SJCRH30 (cell line): ENCODE measurements at regions not wholly inside any gene's neighbourhood (a gene's known extent, or its start where the extent isn't known, plus 50 kb on each side); places are given as distances from the start of the nearest gene placed in this dataset.

Source experiments
- DNase-seq, 2 experiments: peaks; one replicate each; pipeline ENCODE4 v3.0.0-alpha.2; 2015 to 2020
- H3K27ac ChIP-seq: fragments of 250-450 bp; sonication (Bioruptor Pico); 2 replicates; pipeline ENCODE4 v1.5.1; 2020; ENCODE audit warnings: mild to moderate bottlenecking, moderate library complexity
- H3K27me3 ChIP-seq: fragments of 250-450 bp; sonication (Bioruptor Pico); 2 replicates; pipeline ENCODE4 v1.5.1; 2020; ENCODE audit warnings: mild to moderate bottlenecking, moderate library complexity
- H3K36me3 ChIP-seq: fragments of 250-450 bp; sonication (Bioruptor Pico); 2 replicates; pipeline ENCODE4 v1.5.1; 2020; ENCODE audit warnings: mild to moderate bottlenecking, moderate library complexity
- H3K4me1 ChIP-seq: fragments of 250-450 bp; sonication (Bioruptor Pico); 2 replicates; pipeline ENCODE4 v1.5.1; 2020; ENCODE audit warnings: mild to moderate bottlenecking, moderate library complexity
- H3K4me3 ChIP-seq: fragments of 250-450 bp; sonication (Bioruptor Pico); 2 replicates; pipeline ENCODE4 v1.5.1; 2020; ENCODE audit warnings: mild to moderate bottlenecking, moderate library complexity
- H3K9me3 ChIP-seq: fragments of 250-450 bp; sonication (Bioruptor Pico); replicated peaks from 2 replicates; pipeline ENCODE4 v1.5.1; 2020; ENCODE audit warnings: mild to moderate bottlenecking, moderate library complexity

GRCh38 chr16:65998443-65998842, 368.0 kb upstream of the CDH5 start:
- H3K4me3 ChIP-seq = no peak overlapping the region
- H3K27ac ChIP-seq = no peak overlapping the region
- H3K36me3 ChIP-seq = no peaks in the 10 kb centered on the region
- H3K9me3 ChIP-seq = peaks cover 5% of the 10 kb centered on the region; the same call in 1 of the 2 replicates
- peaks cover 29% of the 10 kb centered on the region for H3K4me1 ChIP-seq
- peak; percentile 61 to 63 for DNase-seq
- no peaks in the 10 kb centered on the region for H3K27me3 ChIP-seq

GRCh38 chr16:65994291-65994690, 372.2 kb upstream of the CDH5 start:
- H3K4me1 ChIP-seq = peaks cover 20% of the 10 kb centered on the region
- DNase-seq = peak; percentile 72 to 84
- no peaks in the 10 kb centered on the region for H3K36me3 ChIP-seq
- H3K9me3 ChIP-seq = peaks cover 5% of the 10 kb centered on the region; the same call in 1 of the 2 replicates
- no peaks in the 10 kb centered on the region for H3K27me3 ChIP-seq
- H3K4me3 ChIP-seq = no peak overlapping the region
- no peak overlapping the region for H3K27ac ChIP-seq

GRCh38 chr16:65991149-65991701, 375.3 kb upstream of the CDH5 start:
- Histone ChIP-seq H3K4me1 (peaks cover 16% of the 10 kb centered on the region), H3K27ac (no peak overlapping the region), H3K4me3 (no peak overlapping the region), H3K36me3 (no peaks in the 10 kb centered on the region), H3K9me3 (peaks cover 4% of the 10 kb centered on the region; the same call in 1 of the 2 replicates), H3K27me3 (no peaks in the 10 kb centered on the region)
- DNase-seq = peak in 1 of 2 experiments; percentile 34

GRCh38 chr16:65989861-65990604, 376.5 kb upstream of the CDH5 start:
- 0 out of 2 replicates have a peak, but pooled peaks cover 1% of the 10 kb centered on the region for H3K9me3 ChIP-seq
- H3K4me1 ChIP-seq = peaks cover 15% of the 10 kb centered on the region
- no peak overlapping the region for H3K27ac ChIP-seq
- DNase-seq = no peak
- no peaks in the 10 kb centered on the region for H3K27me3 ChIP-seq
- no peaks in the 10 kb centered on the region for H3K36me3 ChIP-seq
- no peak overlapping the region for H3K4me3 ChIP-seq

- 0 out of 2 replicates have a peak, but pooled peaks cover 3% of the 10 kb centered on the region for H3K9me3 ChIP-seq
- 0 out of 2 replicates have a peak, but pooled peaks cover 4% of the 10 kb centered on the region for H3K4me1 ChIP-seq
Observed at GRCh38 chr16:65988024-65988595, 378.4 kb upstream of the CDH5 start.

GRCh38 chr16:65984296-65984695, 382.2 kb upstream of the CDH5 start:
- 0 out of 2 replicates have a peak, but pooled peaks cover 3% of the 10 kb centered on the region for H3K9me3 ChIP-seq
- H3K36me3 ChIP-seq = no peaks in the 10 kb centered on the region
- H3K27me3 ChIP-seq = no peaks in the 10 kb centered on the region
- no peak for DNase-seq
- no peak overlapping the region for H3K27ac ChIP-seq
- no peak overlapping the region for H3K4me3 ChIP-seq
- H3K4me1 ChIP-seq = 0 out of 2 replicates have a peak, but pooled peaks cover 4% of the 10 kb centered on the region

More at GRCh38 chr16:65988024-65988595, 378.4 kb upstream of the CDH5 start:
- Histone ChIP-seq H3K4me3 (no peak overlapping the region), H3K27ac (no peak overlapping the region), H3K27me3 (no peaks in the 10 kb centered on the region), H3K36me3 (no peaks in the 10 kb centered on the region)
- DNase-seq = peak; percentile 24 to 60

GRCh38 chr16:65981057-65981456, 385.4 kb upstream of the CDH5 start:
- H3K9me3 ChIP-seq = 0 out of 2 replicates have a peak, but pooled peaks cover 7% of the 10 kb centered on the region
- DNase-seq = no peak
- no peaks in the 10 kb centered on the region for H3K36me3 ChIP-seq
- H3K4me1 ChIP-seq = 0 out of 2 replicates have a peak, but pooled peaks cover 4% of the 10 kb centered on the region
- H3K4me3 ChIP-seq = no peak overlapping the region
- H3K27me3 ChIP-seq = no peaks in the 10 kb centered on the region
- H3K27ac ChIP-seq = no peak overlapping the region

GRCh38 chr16:65975049-65975708, 391.3 kb upstream of the CDH5 start:
- Histone ChIP-seq H3K27me3 (no peaks in the 10 kb centered on the region), H3K9me3 (peaks cover 17% of the 10 kb centered on the region), H3K27ac (no peak overlapping the region), H3K4me1 (peaks cover 5% of the 10 kb centered on the region; the same call in 1 of the 2 replicates), H3K4me3 (no peak overlapping the region), H3K36me3 (no peaks in the 10 kb centered on the region)
- DNase-seq = peak in 1 of 2 experiments; percentile 38

- DNase-seq = no peak
- Histone ChIP-seq H3K9me3 (peaks cover 9% of the 10 kb centered on the region), H3K4me1 (0 out of 2 replicates have a peak, but pooled peaks cover 9% of the 10 kb centered on the region), H3K27ac (no peak overlapping the region), H3K4me3 (no peak overlapping the region), H3K36me3 (no peaks in the 10 kb centered on the region), H3K27me3 (no peaks in the 10 kb centered on the region)
Observed at GRCh38 chr16:65967376-65967775, 399.1 kb upstream of the CDH5 start.

GRCh38 chr16:65965628-65966027, 400.9 kb upstream of the CDH5 start:
- 0 out of 2 replicates have a peak, but pooled peaks cover 9% of the 10 kb centered on the region for H3K4me1 ChIP-seq
- peaks cover 4% of the 10 kb centered on the region for H3K9me3 ChIP-seq
- no peaks in the 10 kb centered on the region for H3K36me3 ChIP-seq
- DNase-seq = no peak
- no peak overlapping the region for H3K27ac ChIP-seq
- no peaks in the 10 kb centered on the region for H3K27me3 ChIP-seq
- no peak overlapping the region for H3K4me3 ChIP-seq

- H3K9me3 ChIP-seq = no peaks in the 10 kb centered on the region
- H3K36me3 ChIP-seq = no peaks in the 10 kb centered on the region
- no peak for DNase-seq
- no peak overlapping the region for H3K4me3 ChIP-seq
- no peak overlapping the region for H3K27ac ChIP-seq
- no peaks in the 10 kb centered on the region for H3K27me3 ChIP-seq
- 0 out of 2 replicates have a peak, but pooled peaks cover 9% of the 10 kb centered on the region for H3K4me1 ChIP-seq
Observed at GRCh38 chr16:65964752-65965151, 401.7 kb upstream of the CDH5 start.

- no peak overlapping the region for H3K4me3 ChIP-seq
- no peaks in the 10 kb centered on the region for H3K36me3 ChIP-seq
- no peaks in the 10 kb centered on the region for H3K27me3 ChIP-seq
- no peaks in the 10 kb centered on the region for H3K9me3 ChIP-seq
- H3K27ac ChIP-seq = no peak overlapping the region
- no peak for DNase-seq
- peaks cover 6% of the 10 kb centered on the region; the same call in 1 of the 2 replicates for H3K4me1 ChIP-seq
Observed at GRCh38 chr16:65961476-65962143, 404.9 kb upstream of the CDH5 start.

- Histone ChIP-seq H3K4me3 (no peak overlapping the region), H3K27me3 (no peaks in the 10 kb centered on the region), H3K36me3 (no peaks in the 10 kb centered on the region), H3K27ac (no peak overlapping the region), H3K4me1 (peaks cover 6% of the 10 kb centered on the region; the same call in 1 of the 2 replicates), H3K9me3 (no peaks in the 10 kb centered on the region)
- DNase-seq = no peak
Observed at GRCh38 chr16:65959983-65960382, 406.5 kb upstream of the CDH5 start.

GRCh38 chr16:65958086-65958485, 408.4 kb upstream of the CDH5 start:
- no peak overlapping the region for H3K4me3 ChIP-seq
- H3K27me3 ChIP-seq = no peaks in the 10 kb centered on the region
- peak in 1 of 2 experiments; percentile 45 for DNase-seq
- no peaks in the 10 kb centered on the region for H3K36me3 ChIP-seq
- H3K9me3 ChIP-seq = no peaks in the 10 kb centered on the region
- H3K4me1 ChIP-seq = peaks cover 6% of the 10 kb centered on the region; the same call in 1 of the 2 replicates
- no peak overlapping the region for H3K27ac ChIP-seq
